ENCODE measurements at regions not wholly inside any gene's neighbourhood (a gene's known extent, or its start where the extent isn't known, plus 50 kb on each side); places are given as distances from the start of the nearest gene placed in this dataset.

GRCh38 chr15:60135961-60136360, 131.8 kb downstream of the FOXB1 start:
- no peak for DNase-seq (ENCODE audit: extremely low spot score)
- no peak for TF ChIP-seq CTCF (IDR thresholded peaks at IDR 0.05; ENCODE audit: control extremely low read depth, extremely low read depth, low read depth, missing control alignments)
- ChIA-PET CTCF (no interaction called here), POLR2A (no interaction called here)

DNA sequence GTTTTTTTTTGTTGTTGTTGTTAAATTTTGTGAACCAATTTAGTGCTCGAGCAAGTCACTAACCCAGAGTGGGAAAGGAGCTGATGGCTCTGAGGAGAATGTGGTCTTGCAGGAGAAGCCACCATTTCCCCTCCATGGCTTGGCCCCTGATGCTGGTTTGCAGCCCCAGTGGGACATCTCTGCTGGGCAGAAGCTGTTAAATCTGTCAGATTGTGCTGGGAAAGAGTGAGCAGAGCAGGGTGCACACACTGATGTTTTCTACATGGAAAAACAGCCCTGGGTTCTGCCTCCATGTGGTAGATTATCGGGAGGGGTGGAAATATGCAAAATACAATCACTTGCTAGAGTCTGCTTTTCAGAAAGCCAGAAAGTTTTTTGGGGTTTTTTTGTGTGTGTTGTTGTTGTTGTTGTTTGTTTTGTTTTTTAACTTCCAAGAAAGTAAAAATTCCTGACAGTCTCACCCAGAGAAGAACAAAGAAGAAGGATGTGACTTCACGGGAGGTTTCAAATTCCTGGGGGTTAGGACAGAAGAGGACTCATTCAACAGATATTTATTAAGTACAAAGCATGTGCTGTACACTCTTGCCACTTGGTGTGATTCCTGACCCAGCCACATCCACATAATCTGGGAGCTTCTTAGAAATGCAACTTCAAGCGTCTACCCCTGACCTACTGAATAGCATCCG, 133.7 kb downstream of the FOXB1 start:
- ChIA-PET CTCF (interaction anchor here (1.1 to 1.6 kb wide), 3 partner anchors 8 to 220 kb away, joined by 3 to 5 read pairs (median 3); no protein-coding TSS in a partner anchor), POLR2A (no interaction called here)
- TF ChIP-seq CTCF (IDR thresholded peaks at IDR 0.05; ENCODE audit: control extremely low read depth, extremely low read depth, low read depth, missing control alignments): no peak
- no peak for DNase-seq (ENCODE audit: extremely low spot score)

DNA sequence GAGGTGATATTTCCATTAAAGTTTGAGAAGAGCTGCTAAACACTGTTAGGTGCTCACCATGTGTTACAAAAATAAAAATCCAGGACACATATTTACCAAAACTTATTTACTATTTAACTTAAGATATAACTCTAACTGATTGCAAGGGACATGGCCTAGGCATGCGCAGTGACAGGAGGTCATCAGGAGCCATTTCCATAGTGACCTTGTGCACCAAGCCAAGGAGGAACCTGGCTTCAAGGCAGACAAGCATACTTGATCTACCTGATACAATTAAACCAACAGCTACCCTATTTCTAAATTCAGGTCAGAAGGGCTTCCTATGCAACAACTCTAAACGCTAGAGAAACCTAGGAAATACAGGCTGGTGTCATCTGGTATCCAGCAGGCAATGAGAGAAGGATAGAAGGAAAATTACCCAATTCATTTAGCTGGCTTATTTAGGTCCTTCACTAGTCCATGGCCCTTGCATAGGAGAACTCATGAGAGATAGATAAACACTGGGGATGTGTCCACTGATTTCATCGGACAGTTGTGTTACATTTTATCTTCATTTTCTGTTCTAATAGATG, 134.4 kb downstream of the FOXB1 start:
- no peak for DNase-seq (ENCODE audit: extremely low spot score)
- ChIA-PET POLR2A (no interaction called here), CTCF (interaction anchor here (1.4 to 1.6 kb wide), 2 partner anchors 9 to 14 kb away, joined by 3 to 5 read pairs; no protein-coding TSS in a partner anchor)
- no peak for TF ChIP-seq CTCF (IDR thresholded peaks at IDR 0.05; ENCODE audit: control extremely low read depth, extremely low read depth, low read depth, missing control alignments)

GRCh38 chr15:60152386-60152785, 148.3 kb downstream of the FOXB1 start:
- ChIA-PET POLR2A (no interaction called here), CTCF (interaction anchor here (0.7 to 1.6 kb wide), 4 partner anchors 11 to 28 kb away, joined by 3 to 7 read pairs (median 4); no protein-coding TSS in a partner anchor)
- no peak for DNase-seq (ENCODE audit: extremely low spot score)
- no peak for TF ChIP-seq CTCF (IDR thresholded peaks at IDR 0.05; ENCODE audit: control extremely low read depth, extremely low read depth, low read depth, missing control alignments)

- DNase-seq (ENCODE audit: extremely low spot score): no peak
- TF ChIP-seq CTCF (IDR thresholded peaks at IDR 0.05; ENCODE audit: control extremely low read depth, extremely low read depth, low read depth, missing control alignments): no peak
- CTCF ChIA-PET: interaction anchor here (0.7 to 2.0 kb wide), 3 partner anchors 15 to 430 kb away, joined by 3 to 6 read pairs (median 3); no protein-coding TSS in a partner anchor
- POLR2A ChIA-PET: no interaction called here
Measured at GRCh38 chr15:60154764-60155325, 150.7 kb downstream of the FOXB1 start.

- DNase-seq (ENCODE audit: extremely low spot score): no peak
- POLR2A ChIA-PET: no interaction called here
- CTCF ChIA-PET: no interaction called here
- TF ChIP-seq CTCF (IDR thresholded peaks at IDR 0.05; ENCODE audit: control extremely low read depth, extremely low read depth, low read depth, missing control alignments): no peak
Measured at GRCh38 chr15:60155661-60156060, 151.6 kb downstream of the FOXB1 start.
